Adrenal gland (tissue), 9 donors: ENCODE measurements at regions not wholly inside any gene's neighbourhood (a gene's known extent, or its start where the extent isn't known, plus 50 kb on each side); places are given as distances from the start of the nearest gene placed in this dataset.

Source experiments
- DNase-seq, 7 donors: peaks; one replicate each; pipeline ENCODE4 v3.0.0-alpha.2; 2019 to 2020
- H3K27ac ChIP-seq, 5 donors: fragments of 200-600 bp; sonication (generic) in 4 of 5; 1 replicate in 3 of 5; 2 replicates in 2 of 5; pipeline versions ENCODE4 v1.5.1 to v1.8.0; 2016 to 2020; ENCODE audit warnings: mild to moderate bottlenecking in 1 of 5
- H3K27me3 ChIP-seq: fragments of 200-600 bp; 2 replicates; pipeline ENCODE4 v1.8.0; 2021
- H3K36me3 ChIP-seq, 2 donors: fragments of 200-600 bp; replicated peaks in 1 of 2; 1 replicate in 1 of 2; 2 replicates in 1 of 2; pipeline versions ENCODE4 v1.5.1 to v1.8.0; 2018 to 2022
- H3K4me1 ChIP-seq, 2 donors: fragments of 200-600 bp; replicated peaks in 1 of 2; 1 replicate in 1 of 2; 2 replicates in 1 of 2; pipeline versions ENCODE4 v1.5.1 to v1.8.0; 2018 to 2021
- H3K4me3 ChIP-seq, 4 donors: fragments of 200-600 bp; sonication (generic) in 3 of 4; one replicate each; pipeline ENCODE4 v1.5.1; 2016 to 2018
- H3K9me3 ChIP-seq, 3 donors: fragments of 200-600 bp; sonication (generic) in 1 of 3; replicated peaks in 1 of 3; 1 replicate in 2 of 3; 2 replicates in 1 of 3; pipeline versions ENCODE4 v1.5.1 to v1.8.0; 2016 to 2021
- POLR2A ChIP-seq, 2 donors: fragments of 450-650 bp; IDR thresholded peaks; one replicate each; pipeline ENCODE4 v1.6.1; 2017; ENCODE audit warnings: antibody characterized with exemption in 2 of 2, mild to moderate bottlenecking in 2 of 2, moderate library complexity in 1 of 2
- WGBS, 4 donors: extraction: QIAGEN DNeasy Blood & Tissue Kit in 2 of 4; methylation state at CpG; one replicate each; pipeline versions ENCODE4 v1.1.5 to v1.1.7; 2013 to 2017; 5-methylcytosine and 5-hydroxymethylcytosine counted together
- intact Hi-C, 2 donors: fragments of 100-400 bp; cut with DNase I; formaldehyde crosslinking; loops; one replicate each; pipeline versions ENCODE4 v1.14.1 to v1.15.0; 2022 to 2023
- TF ChIP-seq, protein P1 (sequence below), 6 experiments: fragments of 450-650 bp in 4 of 6; fragments of 200-600 bp in 2 of 6; sonication (generic) in 1 of 6; IDR thresholded peaks; 1 replicate in 5 of 6; 2 replicates in 1 of 6; pipeline versions ENCODE4 v1.5.1 to v1.8.0; 2016 to 2021; ENCODE audit warnings: antibody characterized with exemption in 6 of 6, mild to moderate bottlenecking in 2 of 6, moderate library complexity in 1 of 6
- donor health status: healthy with polysubstance abuse.
- donor health status: Bipolar disorder and iron deficiency.
- donor health status: DM: yes; HTN: yes; CAD: no.
- donor health status: DM: no; HTN: no; CAD: no.
- donor health status: DM: no; HTN: no; CAD: no.

DNA sequence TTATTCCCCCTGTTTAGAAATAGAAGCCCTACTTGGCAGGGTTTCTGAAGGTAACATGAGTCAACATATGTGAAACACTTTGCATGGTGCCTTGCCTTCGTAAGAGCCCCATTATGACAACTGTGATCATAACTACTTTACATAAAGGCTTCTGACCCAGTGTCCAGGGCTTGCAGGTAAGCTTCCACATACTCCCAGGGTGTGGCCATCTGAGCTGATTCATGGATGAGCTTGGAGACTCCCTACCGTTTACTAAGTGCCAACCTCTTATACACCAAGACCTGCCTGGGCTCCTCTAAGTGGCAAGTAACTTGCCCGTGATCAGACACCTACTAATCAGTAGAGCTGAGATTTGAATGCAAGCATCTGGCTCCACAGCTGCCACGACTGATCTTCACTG lies 62.8 kb upstream of the C5orf58 start:
- WGBS, 4 donors = 78 to 83% (median 80%) methylated on average over 4 of the region's 4 CpGs
- H3K36me3 ChIP-seq = no peaks in the 10 kb centered on the region
- H3K27me3 ChIP-seq = no peaks in the 10 kb centered on the region
- intact Hi-C loops = loop anchor here in 1 of 2 donors (5.0 kb wide), 1 partner anchor 63 kb away; the partner anchor contains the start of gene FOXI1
- no peaks in the 10 kb centered on the region for H3K9me3 ChIP-seq
- no peak overlapping the region for H3K4me3 ChIP-seq
- H3K4me1 ChIP-seq = no peaks in the 10 kb centered on the region
- no peak overlapping the region for H3K27ac ChIP-seq
- no peak for TF ChIP-seq POLR2A (IDR thresholded peaks at IDR 0.05)
- TF ChIP-seq, protein P1, sequence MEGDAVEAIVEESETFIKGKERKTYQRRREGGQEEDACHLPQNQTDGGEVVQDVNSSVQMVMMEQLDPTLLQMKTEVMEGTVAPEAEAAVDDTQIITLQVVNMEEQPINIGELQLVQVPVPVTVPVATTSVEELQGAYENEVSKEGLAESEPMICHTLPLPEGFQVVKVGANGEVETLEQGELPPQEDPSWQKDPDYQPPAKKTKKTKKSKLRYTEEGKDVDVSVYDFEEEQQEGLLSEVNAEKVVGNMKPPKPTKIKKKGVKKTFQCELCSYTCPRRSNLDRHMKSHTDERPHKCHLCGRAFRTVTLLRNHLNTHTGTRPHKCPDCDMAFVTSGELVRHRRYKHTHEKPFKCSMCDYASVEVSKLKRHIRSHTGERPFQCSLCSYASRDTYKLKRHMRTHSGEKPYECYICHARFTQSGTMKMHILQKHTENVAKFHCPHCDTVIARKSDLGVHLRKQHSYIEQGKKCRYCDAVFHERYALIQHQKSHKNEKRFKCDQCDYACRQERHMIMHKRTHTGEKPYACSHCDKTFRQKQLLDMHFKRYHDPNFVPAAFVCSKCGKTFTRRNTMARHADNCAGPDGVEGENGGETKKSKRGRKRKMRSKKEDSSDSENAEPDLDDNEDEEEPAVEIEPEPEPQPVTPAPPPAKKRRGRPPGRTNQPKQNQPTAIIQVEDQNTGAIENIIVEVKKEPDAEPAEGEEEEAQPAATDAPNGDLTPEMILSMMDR (IDR thresholded peaks at IDR 0.05) = no peak
- DNase-seq = no peak

GRCh38 chr5:170171811-170172210 lies 61.0 kb upstream of the C5orf58 start:
- Histone ChIP-seq H3K9me3 (no peaks in the 10 kb centered on the region), H3K27me3 (no peaks in the 10 kb centered on the region), H3K36me3 (no peaks in the 10 kb centered on the region), H3K4me1 (no peaks in the 10 kb centered on the region), H3K4me3 (no peak overlapping the region), H3K27ac (no peak overlapping the region)
- no peak for DNase-seq
- intact Hi-C loops = loop anchor here in 1 of 2 donors (5.0 kb wide), 1 partner anchor 65 kb away; the partner anchor contains the start of gene FOXI1
- TF ChIP-seq, protein P1 (IDR thresholded peaks at IDR 0.05) = no peak
- 90 to 100% (median 94%) methylated on average over 1 to 4 of the region's 4 CpGs for WGBS, 4 donors

- 80 to 95% (median 86%) methylated on average over 4 of the region's 4 CpGs for WGBS, 4 donors
- no peaks in the 10 kb centered on the region for H3K36me3 ChIP-seq
- no peak for DNase-seq
- H3K4me3 ChIP-seq = no peak overlapping the region
- TF ChIP-seq, protein P1 (IDR thresholded peaks at IDR 0.05) = no peak
- TF ChIP-seq POLR2A (IDR thresholded peaks at IDR 0.05) = no peak
- intact Hi-C loops = loop anchor here in 1 of 2 donors (5.0 kb wide), 1 partner anchor 66 kb away; the partner anchor contains the start of gene FOXI1
- no peaks in the 10 kb centered on the region for H3K4me1 ChIP-seq
- no peaks in the 10 kb centered on the region for H3K27me3 ChIP-seq
- H3K9me3 ChIP-seq = no peaks in the 10 kb centered on the region
- no peak overlapping the region for H3K27ac ChIP-seq
These were observed 59.6 kb upstream of the C5orf58 start for GRCh38 chr5:170173227-170173626.

DNA sequence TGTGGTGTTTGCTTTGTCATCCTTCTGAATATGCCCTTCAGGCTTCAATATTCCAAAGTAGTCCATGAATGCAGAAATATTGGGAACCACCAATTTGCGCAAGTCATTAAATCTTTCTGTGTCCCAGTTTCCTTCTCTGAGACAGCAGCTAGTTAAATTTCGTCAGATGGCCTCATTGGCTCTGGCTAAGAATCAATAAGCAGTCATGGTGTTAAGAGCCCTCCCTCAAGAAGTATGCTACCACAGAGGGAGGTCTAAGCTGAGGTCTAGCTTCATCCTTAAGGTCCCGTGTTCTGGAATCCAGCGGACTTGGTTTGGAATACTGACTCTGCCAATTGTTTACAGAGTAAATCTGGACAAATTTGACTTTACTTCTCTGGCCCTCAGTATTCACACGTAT lies 59.1 kb upstream of the C5orf58 start:
- Histone ChIP-seq H3K9me3 (no peaks in the 10 kb centered on the region), H3K27me3 (no peaks in the 10 kb centered on the region), H3K4me1 (no peaks in the 10 kb centered on the region), H3K4me3 (no peak overlapping the region), H3K36me3 (no peaks in the 10 kb centered on the region), H3K27ac (no peak overlapping the region)
- no peak for TF ChIP-seq POLR2A (IDR thresholded peaks at IDR 0.05)
- TF ChIP-seq, protein P1 (IDR thresholded peaks at IDR 0.05) = no peak
- intact Hi-C loops = loop anchor here in 1 of 2 donors (5.0 kb wide), 1 partner anchor 66 kb away; the partner anchor contains the start of gene FOXI1
- DNase-seq = no peak
- 70 to 81% (median 74%) methylated on average over 5 of the region's 5 CpGs for WGBS, 4 donors
